Keratinocyte (primary cell): ENCODE measurements at regions not wholly inside any gene's neighbourhood (a gene's known extent, or its start where the extent isn't known, plus 50 kb on each side); places are given as distances from the start of the nearest gene placed in this dataset.

Source experiments
- DNase-seq: peaks from one replicate; pipeline ENCODE4 v3.0.0-alpha.2; 2011; ENCODE audit warnings: low read depth, missing footprints, low spot score
- FAIRE-seq: peaks from 2 replicates; lab custom pipeline; 2011; peaks lifted over from hg19 to GRCh38; lab: Jason Lieb, UNC
- H2AFZ ChIP-seq: 2 replicates; pipeline ENCODE4 v1.6.0; 2012; ENCODE audit warnings: low read length, control low read depth, inconsistent platforms; ENCODE audit not compliant: control insufficient read depth
- H3K27ac ChIP-seq: 2 replicates; pipeline ENCODE4 v1.5.1; 2011; ENCODE audit warnings: low read length; ENCODE audit not compliant: control insufficient read depth, insufficient read depth
- H3K27me3 ChIP-seq: 3 replicates; pipeline ENCODE4 v1.6.0; 2011; ENCODE audit warnings: low read length; ENCODE audit not compliant: control insufficient read depth, insufficient read depth; ENCODE audit errors: extremely low read depth
- H3K36me3 ChIP-seq, 2 experiments: 2 replicates in 1 of 2; 3 replicates in 1 of 2; pipeline ENCODE4 v1.5.1; 2011; ENCODE audit warnings: low read length in 2 of 2, mild to moderate bottlenecking in 1 of 2; ENCODE audit not compliant: control insufficient read depth in 2 of 2, insufficient read depth in 2 of 2; ENCODE audit errors: extremely low read depth in 1 of 2
- H3K4me1 ChIP-seq: 3 replicates; pipeline ENCODE4 v1.5.1; 2011; ENCODE audit warnings: low read length; ENCODE audit not compliant: control insufficient read depth, insufficient read depth; ENCODE audit errors: extremely low read depth
- H3K4me2 ChIP-seq: 3 replicates; pipeline ENCODE4 v1.6.0; 2011; ENCODE audit warnings: low read depth, low read length; ENCODE audit not compliant: control insufficient read depth, insufficient read depth; ENCODE audit errors: extremely low read depth
- H3K4me3 ChIP-seq, 3 experiments: fragments of 200-600 bp in 1 of 3; sonication (generic) in 1 of 3; 2 replicates in 2 of 3; 3 replicates in 1 of 3; pipeline ENCODE4 v1.5.1; 2011 to 2016; ENCODE audit warnings: low read length in 3 of 3, mild to moderate bottlenecking in 3 of 3, control low read depth in 2 of 3, inconsistent platforms in 1 of 3, low read depth in 1 of 3, mixed read lengths in 1 of 3, mixed run types in 1 of 3, moderate library complexity in 1 of 3; ENCODE audit not compliant: control insufficient read depth in 2 of 3, insufficient read depth in 2 of 3; ENCODE audit errors: extremely low read depth in 1 of 3
- H3K79me2 ChIP-seq: 2 replicates; pipeline ENCODE4 v1.6.0; 2012; ENCODE audit warnings: low read length; ENCODE audit not compliant: control insufficient read depth, insufficient read depth
- H3K9ac ChIP-seq: 3 replicates; pipeline ENCODE4 v1.6.0; 2011; ENCODE audit warnings: low read length; ENCODE audit not compliant: control insufficient read depth, insufficient read depth; ENCODE audit errors: extremely low read depth
- H3K9me1 ChIP-seq: 3 replicates; pipeline ENCODE4 v1.6.0; 2011; ENCODE audit warnings: low read length; ENCODE audit not compliant: control insufficient read depth, insufficient read depth; ENCODE audit errors: extremely low read depth
- H3K9me3 ChIP-seq: 2 replicates; pipeline ENCODE4 v1.5.1; 2012; ENCODE audit warnings: low read depth, low read length; ENCODE audit not compliant: control insufficient read depth
- H4K20me1 ChIP-seq: 3 replicates; pipeline ENCODE4 v1.6.0; 2011; ENCODE audit warnings: low read length; ENCODE audit not compliant: control insufficient read depth, insufficient read depth; ENCODE audit errors: extremely low read depth
- CTCF ChIP-seq, 3 experiments: IDR thresholded peaks in 1 of 3; conservative IDR thresholded peaks in 1 of 3; optimal IDR thresholded peaks in 1 of 3; 2 replicates in 2 of 3; 3 replicates in 1 of 3; pipeline versions ENCODE3 to v1.5.1; 2011; ENCODE audit warnings: low read length in 3 of 3, mild to moderate bottlenecking in 3 of 3, moderate library complexity in 2 of 3, control low read depth in 1 of 3, inconsistent platforms in 1 of 3; ENCODE audit not compliant: insufficient read depth in 2 of 3; ENCODE audit errors: extremely low read depth in 1 of 3
- EZH2 ChIP-seq: IDR thresholded peaks from one replicate; pipeline ENCODE4 v1.6.1; 2012; ENCODE audit warnings: inconsistent platforms, mild to moderate bottlenecking, low read length, moderate library complexity
- dilution Hi-C: fragments of 300-500 bp; cut with MboI; formaldehyde crosslinking; loops from one replicate; pipeline ENCODE4 v1.7.0; 2020; ENCODE audit warnings: low sequenced_read_pairs; ENCODE audit not compliant: extremely low pct_ligation_motif_present

DNA sequence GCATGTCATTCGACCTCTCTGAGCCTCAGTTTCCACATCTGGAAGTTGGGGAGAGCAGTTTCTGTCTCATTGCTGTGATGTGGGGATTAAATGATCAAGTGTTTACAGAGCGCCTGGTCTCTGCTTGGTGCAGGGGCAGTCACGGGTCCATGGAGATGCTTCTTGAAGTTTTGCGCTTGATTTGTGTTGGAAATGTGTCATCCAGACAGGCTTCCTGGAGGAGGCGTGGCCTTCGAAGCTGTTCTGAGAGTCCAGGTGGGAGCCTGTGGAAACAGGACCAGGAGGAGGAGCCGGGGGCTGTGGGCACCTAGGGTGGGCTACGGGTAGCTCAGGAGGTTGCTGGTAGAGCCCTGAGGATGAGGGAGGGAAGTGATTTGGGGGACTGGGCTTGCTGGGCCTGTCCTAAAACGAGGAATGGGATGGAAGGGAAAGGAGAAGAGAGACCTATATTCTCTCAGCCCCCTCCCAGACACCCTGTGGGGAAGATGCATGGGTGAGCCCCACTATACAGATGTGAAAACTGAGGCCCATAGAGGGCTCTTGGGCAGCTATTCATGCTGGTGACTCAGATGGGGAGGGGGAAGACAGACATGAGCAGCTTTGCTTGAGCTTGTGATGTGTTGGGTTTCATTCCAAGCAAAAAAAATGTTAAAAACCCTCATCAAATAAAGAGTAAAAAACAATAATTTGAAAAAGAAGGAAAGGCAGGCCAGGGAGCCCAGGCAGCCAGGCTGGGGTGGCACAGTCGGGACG, 107.2 kb upstream of the WNT4 start:
- Histone ChIP-seq H3K4me2 (no peak overlapping the region), H3K79me2 (no peaks in the 10 kb centered on the region), H3K36me3 (no peaks in the 10 kb centered on the region), H3K27me3 (peaks cover 59% of the 10 kb centered on the region), H3K9me1 (no peaks in the 10 kb centered on the region), H2AFZ (no peak overlapping the region), H3K4me3 (no peak overlapping the region), H3K9ac (no peak overlapping the region), H3K9me3 (no peaks in the 10 kb centered on the region), H3K4me1 (peaks cover 4% of the 10 kb centered on the region), H4K20me1 (no peaks in the 10 kb centered on the region), H3K27ac (no peak overlapping the region)
- TF ChIP-seq EZH2 (no peak), CTCF (optimal IDR thresholded peaks at IDR 0.05 in 1 of 3, IDR thresholded peaks at IDR 0.05 in 1 of 3, conservative IDR thresholded peaks at IDR 0.05 in 1 of 3; ENCODE audit: extremely low read depth in 1 of 3, insufficient read depth in 2 of 3, low read length in 3 of 3) (no peak)
- FAIRE-seq, result no peak
- DNase-seq, result no peak
- dilution Hi-C loops, result no loop called here

DNA sequence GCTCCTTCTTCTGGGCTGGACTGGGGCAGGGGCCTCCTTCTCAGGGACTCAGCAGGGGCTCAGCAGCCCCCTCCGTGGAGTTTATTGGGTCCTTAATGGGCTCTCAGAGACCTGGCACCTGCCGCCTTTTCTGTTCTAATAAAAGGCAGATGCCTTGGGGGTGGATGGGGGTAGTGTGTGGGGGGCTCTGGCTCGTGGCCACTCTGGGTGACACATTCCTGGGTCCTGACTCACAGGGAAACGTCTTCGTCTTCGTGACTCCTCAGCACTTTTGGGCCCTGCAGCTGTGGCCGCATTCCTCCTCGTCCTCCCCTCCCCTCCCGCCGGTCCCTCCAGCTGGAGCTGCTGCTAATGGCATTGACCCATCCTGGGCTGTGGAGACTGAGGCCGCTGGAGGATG, 107.8 kb upstream of the WNT4 start:
- Histone ChIP-seq H3K4me2 (no peak overlapping the region), H3K27ac (no peak overlapping the region), H3K9ac (no peak overlapping the region), H3K27me3 (peaks cover 59% of the 10 kb centered on the region), H4K20me1 (no peaks in the 10 kb centered on the region), H3K79me2 (no peaks in the 10 kb centered on the region), H3K4me3 (no peak overlapping the region), H3K9me1 (no peaks in the 10 kb centered on the region), H3K36me3 (no peaks in the 10 kb centered on the region), H3K4me1 (peaks cover 4% of the 10 kb centered on the region), H3K9me3 (no peaks in the 10 kb centered on the region), H2AFZ (no peak overlapping the region)
- dilution Hi-C loops, result no loop called here
- no peak for DNase-seq
- TF ChIP-seq CTCF (optimal IDR thresholded peaks at IDR 0.05 in 1 of 3, IDR thresholded peaks at IDR 0.05 in 1 of 3, conservative IDR thresholded peaks at IDR 0.05 in 1 of 3; ENCODE audit: extremely low read depth in 1 of 3, insufficient read depth in 2 of 3, low read length in 3 of 3) (no peak), EZH2 (no peak)
- no peak for FAIRE-seq
